HG02943 (cell line): ENCODE measurements at regions not wholly inside any gene's neighbourhood (a gene's known extent, or its start where the extent isn't known, plus 50 kb on each side); places are given as distances from the start of the nearest gene placed in this dataset.
"Not testable (repeated sequence)": the region's sequence is repeated elsewhere in the genome, so short reads cannot be mapped to it uniquely, and the experiment has no call there.

Experiments used
- ATAC-seq: cut with Tn5 transposase; IDR thresholded peaks from one replicate; pipeline ENCODE4 v1.9.1; 2021; ENCODE audit warnings: mild to moderate bottlenecking, low read depth, moderate library complexity; ENCODE audit not compliant: unreplicated experiment

DNA sequence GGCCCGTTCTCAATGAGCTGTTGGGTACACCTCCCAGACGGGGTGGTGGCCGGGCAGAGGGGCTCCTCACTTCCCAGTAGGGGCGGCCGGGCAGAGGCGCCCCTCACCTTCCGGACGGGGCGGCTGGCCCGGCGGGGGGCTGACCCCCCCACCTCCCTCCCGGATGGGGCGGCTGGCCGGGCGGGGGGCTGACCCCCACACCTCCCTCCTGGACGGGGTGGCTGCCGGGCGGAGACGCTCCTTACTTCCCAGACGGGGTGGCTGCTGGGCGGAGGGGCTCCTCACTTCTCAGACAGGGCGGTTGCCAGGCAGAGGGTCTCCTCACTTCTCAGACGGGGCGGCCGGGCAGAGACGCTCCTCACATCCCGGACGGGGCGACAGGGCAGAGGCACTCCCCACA lies 644.7 kb upstream of the KCNMB2 start:
- not testable (repeated sequence) for ATAC-seq

DNA sequence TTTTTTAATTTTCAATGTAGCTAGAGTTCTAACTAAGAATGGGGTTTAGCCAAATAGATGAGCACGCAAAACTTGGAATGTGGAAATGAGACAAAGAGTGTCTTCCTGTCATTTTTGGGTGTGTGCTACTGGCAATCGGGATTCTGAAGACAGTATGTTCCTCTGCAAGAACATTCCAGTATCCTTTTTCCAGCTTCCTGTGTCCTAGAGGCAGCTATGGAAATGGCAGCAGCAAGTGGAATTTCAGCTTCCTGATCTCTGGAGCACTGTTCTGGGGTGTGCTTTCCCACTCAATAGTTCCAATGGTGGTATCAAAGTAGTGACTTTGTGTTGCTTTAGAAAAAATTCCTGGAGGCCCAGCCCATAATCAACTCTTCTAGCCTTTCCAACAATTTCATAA lies 642.9 kb upstream of the KCNMB2 start:
- ATAC-seq: no peak

DNA sequence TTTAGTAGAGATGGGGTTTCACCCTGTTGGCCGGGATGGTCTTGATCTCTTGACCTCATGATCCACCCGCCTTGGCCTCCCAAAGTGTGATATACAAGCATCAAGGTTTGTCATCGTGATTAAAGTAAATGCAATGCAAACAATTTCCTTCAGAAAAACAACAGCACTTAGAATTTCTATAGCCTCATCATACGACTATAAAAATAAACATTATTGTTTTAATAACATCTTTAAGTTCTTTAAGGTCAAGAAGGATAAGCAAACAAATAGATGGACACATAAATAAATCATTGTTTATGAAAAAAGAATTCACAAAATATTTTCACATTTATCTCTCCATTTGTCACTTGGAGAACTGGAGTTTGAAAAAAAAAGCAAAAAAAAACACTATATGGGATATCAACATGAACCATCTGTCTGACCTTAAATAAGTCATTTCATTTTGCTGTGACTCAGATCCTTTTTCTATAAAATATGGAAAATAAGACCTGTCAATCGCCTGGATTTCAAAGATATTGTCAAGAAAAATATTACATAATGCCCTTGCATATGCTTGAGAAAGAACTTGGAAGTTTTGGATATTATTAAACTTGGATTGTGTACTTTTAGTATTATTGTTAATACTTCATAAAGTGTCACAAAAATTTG lies 642.0 kb upstream of the KCNMB2 start:
- no peak for ATAC-seq

DNA sequence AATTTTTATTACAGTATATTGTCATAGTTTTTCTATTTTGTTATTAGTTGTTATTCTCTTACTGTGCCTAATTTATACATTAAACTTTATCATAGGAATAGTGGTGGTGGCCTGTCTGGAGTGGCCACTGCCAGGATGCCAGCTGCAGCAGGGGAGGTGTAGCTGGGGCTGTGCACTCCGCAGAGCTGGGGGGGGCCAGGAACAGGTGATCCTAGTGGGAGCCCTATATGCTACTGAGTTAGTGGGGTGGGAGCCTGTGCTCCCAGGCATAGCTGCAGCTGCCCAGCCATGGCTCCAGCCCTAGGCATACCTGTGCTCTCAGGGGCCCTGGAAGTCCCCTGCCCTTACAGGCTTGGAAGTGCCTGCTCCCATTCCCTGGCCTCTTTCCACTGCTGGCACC lies 638.1 kb upstream of the KCNMB2 start:
- ATAC-seq: no peak

DNA sequence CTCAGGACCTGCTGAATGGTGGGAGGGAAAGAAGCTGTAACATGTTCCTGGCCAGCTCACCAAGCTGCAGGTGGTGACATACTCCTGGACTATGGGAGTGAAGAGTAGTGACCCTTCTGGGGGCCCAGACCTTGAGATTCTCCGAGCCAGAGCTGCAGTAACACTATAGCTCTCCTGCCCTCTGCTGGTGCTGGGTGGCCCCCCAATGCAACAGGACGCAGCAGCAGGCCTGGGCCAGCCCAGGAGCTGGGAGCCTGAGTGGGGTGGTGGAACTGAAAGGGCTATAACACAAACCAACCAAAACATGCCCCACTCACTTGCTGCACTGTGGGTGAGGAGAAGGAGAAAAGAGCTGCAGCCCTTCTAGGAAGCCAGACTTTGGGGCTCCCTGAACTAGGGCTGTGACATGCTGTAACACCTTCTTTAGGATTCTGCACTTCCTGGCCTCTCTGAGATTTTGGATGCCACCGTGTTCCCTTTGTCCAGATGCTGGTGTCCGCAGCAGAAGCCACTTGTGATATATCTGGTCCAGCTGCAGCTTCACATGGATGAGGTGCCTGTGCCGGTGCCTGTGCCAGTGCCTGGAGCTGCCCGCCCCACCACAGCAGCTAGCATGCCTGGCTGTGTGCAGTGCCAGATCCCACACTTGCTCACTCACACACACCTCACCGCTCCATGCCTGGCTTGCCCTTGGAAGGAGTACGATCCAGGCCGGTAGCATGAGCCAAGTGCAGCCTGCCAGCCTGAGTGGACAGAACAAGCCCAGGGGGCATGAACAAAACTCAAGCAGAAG lies 636.8 kb upstream of the KCNMB2 start:
- ATAC-seq: no peak

DNA sequence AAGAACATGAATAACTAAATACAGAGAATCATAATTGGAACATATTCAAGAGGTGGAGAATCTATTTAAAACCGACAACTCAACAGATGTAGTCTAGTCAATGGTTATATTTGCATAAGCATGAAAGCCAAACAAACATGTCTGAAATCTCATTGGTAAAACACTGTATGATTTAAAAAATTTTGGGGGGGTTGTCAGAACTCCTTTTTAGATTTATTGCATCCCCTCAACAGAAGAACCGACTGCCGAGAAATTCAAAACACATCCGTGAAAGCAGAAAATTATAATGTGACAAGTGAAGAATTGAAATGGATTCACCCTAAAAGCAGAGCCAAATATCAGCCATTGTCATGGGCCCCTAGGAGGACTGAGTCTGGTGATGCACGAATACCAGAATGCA lies 633.4 kb upstream of the KCNMB2 start:
- no peak for ATAC-seq

DNA sequence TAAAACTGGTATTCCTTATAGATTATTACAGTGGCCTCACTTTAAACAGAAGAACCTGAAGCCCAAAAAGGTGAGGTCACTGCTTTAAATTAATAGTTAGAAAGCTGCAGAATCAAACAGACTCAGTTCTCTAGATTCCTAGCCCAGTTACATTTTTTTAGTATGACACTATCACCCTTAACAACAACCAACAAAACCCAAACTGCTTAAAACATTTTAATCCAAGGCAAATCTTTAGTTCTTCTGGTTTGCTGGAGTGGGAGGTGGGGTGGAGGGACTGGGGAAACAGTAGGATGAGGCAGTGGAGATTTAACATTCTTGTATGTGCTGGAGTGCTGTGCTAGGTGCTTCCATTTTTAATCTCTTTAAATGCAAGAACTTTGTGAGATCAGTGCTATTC lies 631.6 kb upstream of the KCNMB2 start:
- no peak for ATAC-seq

DNA sequence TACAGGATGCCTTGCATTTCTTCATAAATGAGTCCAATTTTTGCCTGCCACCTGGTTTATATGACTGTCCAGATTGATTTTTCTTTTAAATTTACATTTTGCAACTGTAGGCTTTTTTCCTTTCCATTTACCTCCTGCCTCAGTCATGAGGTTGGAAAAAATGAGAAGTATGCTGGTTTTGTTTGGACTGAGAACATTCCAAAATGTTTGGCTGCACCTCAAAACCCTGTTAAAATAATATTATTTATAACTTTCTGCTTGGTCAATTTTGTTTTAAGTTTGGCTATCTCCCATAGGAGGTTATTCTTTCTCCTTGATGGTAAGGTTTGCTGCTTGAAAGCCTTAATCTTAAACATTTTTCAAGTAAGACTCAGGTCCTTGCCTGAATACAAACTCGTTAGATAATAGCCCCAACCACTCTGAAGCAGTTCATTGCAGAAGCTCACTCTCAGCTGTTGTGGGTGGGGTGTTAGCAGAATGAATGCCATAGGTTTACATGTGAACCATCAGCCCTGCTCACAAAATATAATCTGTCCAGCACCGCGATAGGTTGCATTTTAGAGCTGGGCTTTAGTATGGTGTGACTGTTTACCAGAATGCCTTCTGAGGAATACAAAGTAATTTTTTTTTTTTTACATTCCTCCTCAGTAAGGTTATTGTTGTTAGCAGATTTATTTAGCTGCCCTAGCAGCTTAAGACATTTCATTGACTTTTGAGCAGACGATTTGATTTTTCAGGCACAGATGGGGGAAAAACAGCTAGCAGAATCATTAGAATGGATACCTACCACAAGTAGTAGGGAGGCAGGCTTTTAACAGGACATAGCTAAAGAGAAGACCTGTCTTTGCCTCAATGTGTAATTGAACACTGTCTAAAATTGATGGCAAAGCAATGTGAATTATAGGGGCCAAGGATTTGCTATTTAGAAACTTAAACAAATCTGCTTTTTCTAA lies 630.8 kb upstream of the KCNMB2 start:
- ATAC-seq: no peak

DNA sequence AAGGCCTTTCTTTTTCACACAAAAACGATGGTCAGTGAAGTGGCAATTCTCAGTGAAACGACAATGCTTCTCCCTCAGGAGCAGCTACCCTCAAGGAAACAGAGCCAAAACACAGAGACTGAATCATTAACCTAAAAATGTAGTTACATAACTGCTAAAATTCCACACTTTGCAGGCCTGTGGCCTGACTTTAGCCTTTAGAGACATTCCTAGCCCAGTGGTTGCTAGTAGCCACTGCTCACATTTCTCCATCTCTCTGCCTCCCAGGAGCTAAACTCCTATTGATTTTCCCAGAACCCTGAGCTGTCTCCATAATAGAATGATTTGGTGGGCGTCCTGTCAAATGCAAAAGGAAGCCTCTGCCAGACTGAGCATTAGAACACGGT lies 630.1 kb upstream of the KCNMB2 start:
- no peak for ATAC-seq

DNA sequence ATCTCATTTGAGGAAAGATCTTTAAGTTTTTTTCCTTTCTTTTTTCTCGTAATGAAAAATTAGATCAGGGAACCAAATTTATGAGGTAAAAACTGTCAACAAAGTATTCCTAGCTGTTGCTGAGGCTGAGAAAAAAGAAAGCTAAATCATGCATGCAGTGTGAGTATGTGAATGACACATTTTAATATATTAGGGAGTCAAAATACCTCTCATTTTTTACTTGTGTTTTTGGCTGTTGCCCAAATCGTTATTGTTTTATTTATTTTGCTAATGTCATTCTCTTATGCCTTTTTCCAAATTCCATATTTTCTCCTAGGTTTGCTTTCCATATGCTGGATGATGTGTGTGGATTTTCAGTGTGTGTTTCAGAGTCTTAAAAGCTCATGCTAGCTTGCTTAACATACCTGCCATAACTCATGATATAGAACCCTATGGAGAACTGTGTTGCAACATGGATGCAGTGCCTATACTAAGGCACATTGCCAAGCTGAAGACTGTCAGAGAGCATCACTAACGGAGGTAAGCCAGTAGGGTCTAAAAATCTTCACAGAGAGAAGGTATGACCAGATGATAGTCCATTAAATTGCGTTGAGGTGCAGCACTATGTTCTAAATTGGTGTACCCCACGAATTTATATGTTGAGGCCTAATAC lies 629.5 kb upstream of the KCNMB2 start:
- ATAC-seq: no peak

DNA sequence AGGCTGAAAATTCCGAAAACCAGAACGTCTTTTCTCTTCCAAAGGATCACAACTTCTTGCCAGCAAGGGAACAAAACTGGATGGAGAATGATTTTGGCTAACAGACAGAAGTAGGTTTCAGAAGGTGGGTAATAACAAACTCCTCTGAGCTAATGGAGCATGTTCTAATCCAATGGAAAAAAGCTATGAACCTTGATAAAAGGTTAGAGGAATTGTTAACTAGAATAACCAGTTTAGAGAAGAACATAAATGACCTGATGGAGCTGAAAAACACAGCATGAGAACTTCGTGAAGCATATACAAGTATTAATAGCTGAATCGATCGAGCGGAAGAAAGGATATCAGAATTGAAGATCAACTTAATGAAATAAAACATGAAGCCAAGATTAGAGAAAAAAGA lies 626.7 kb upstream of the KCNMB2 start:
- ATAC-seq: not testable (repeated sequence)

DNA sequence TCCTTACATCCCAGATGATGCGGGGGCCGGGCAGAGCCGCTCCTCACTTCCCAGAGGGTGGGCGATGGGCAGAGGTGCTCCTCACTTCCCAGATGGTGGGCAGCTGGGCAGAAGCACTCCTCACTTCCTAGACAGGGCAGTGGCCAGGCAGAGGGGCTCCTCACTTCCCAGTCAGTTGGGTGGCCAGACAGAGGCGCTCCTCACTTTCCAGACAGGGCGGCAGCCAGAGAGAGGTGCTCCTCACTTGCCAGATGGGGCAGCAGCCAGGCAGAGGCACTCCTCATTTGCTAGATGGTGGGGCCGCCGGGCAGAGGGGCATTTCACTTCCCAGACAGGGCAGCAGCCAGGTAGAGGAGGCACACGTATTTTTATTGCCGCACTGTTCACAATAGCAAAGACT lies 622.0 kb upstream of the KCNMB2 start:
- no peak for ATAC-seq

DNA sequence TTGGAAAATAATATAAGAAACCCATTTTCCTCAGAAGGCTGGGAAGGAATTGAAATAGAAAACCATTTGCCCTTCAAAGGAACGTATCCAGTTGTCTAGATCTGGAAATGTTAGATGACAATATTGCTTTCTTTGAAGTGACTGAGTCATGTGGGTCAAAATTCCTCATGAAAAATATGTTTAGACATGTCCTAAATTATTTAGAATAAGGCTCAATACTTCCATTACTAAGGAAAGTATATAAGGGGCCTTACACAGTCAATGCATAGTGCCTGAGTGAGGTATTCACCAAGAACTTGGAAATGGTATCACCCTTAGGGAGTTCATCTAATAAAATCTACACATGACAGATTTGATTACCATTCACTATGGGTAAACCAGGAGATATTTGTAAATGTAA lies 619.8 kb upstream of the KCNMB2 start:
- no peak for ATAC-seq

DNA sequence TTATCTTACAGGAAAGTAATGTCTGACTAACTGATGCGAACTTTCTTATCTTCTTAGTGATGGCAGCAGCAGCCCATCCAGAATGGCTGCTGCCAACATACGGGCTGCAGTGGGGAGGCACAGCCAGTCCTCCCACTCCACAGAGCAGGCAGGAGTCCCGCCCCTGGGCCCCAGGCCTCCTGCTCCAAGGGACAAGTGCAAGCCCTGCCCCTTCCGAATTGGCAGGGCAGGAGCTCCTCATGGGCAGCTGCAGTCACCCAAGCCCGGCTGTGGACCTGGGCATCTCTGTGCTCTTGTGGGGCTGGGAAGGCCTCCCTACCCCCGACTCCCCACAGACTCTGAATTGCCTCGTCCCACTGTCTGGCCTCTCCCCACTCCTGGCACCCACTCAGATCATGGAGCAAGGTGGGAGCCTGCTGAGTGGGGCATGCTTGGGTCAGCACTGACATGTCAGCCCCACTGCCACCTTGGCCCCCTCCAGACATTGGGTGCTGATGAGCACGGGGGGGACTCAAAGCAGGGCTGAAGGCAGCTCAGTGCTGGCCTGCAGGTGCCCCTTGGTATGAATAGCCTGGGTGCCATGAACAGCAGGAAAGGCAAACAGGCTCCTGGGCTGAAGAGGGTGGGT lies 618.9 kb upstream of the KCNMB2 start:
- ATAC-seq: no peak

DNA sequence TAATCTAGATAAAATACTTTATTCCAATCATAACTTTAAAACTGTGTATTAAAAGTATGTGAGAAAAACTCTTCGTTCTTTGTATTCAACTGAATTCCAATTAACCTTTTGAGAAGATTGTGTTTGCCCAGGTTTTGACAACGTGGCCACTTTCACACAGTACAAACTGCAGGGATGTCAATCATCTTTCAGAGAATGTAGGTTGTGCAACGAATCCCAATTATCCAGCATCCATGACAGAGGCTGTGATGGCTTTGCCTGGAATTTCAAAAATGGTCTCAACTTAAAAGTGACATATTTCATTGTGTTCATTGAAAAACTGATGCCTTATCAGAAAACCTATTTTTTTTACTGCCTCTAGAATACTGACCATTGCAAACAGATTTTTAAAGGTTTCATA lies 615.1 kb upstream of the KCNMB2 start:
- no peak for ATAC-seq

DNA sequence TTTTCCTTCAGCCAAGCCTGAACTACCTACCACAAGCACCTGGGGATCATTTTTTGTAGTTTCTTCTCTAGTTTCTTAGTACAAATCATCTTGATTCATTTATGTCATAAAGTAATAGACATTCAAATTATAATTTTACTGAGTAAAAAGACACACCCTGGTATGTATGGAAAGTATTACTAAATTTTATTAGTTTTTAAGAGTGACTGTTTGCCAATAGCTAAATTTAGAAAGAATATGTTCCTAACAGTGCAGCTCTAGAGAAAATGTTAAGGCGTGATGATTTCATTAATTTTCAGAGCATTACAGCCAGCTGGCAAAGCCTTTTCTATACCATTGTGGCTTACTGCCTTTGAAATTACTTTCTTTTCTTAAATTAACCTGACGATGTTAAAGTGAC lies 612.0 kb upstream of the KCNMB2 start:
- ATAC-seq: no peak

DNA sequence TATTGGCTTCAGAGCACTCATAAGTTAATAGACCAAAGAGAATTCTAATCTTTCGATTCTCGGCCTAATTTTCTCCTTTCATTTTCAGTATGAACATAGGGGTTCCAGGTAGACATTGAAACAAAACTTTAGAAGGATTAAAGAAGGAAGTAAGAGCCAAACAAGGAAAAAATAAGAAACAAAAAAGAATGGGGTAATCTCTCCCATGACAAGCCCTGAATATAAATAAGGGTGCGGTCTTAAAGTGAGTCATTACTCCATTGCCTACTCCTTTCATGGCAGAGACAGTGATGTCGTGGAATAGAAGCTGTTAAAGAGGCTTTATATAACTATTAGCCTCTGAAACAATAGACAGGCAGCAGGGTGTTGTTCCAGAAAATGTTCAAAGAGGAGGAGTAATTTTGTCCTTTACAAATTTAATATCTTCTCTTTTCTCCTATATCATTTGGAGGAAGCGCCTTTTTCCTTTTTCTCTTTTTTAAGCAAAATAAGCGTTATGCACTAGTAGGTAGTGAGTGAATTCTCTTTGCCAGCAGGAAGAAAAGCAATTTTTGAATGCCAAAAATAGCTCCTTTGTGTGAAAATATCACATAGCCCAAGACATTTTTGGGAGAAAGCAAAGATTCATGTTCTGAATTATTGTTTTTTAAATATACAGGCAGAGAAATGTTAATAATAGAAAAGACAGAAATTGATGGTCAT lies 607.9 kb upstream of the KCNMB2 start:
- peak; percentile 82 for ATAC-seq

DNA sequence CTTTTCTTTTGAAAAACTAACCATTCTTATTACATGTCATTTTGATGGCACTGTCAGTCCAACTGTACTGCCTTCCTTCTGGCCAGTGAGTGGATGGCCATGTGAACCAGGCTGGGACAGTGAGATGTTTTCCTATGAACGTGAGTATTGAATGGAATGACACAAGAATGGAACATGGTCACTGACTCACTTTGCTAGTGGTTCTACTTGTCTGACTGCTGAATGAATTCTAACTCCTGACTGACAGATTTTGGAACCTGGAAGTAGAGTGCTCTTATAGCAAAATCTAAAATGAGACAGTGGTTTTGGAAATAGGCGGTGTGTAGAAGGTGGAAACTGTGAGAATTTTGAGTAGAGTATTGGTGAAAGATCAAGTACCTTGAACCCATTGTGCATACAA lies 606.9 kb upstream of the KCNMB2 start:
- ATAC-seq: no peak

DNA sequence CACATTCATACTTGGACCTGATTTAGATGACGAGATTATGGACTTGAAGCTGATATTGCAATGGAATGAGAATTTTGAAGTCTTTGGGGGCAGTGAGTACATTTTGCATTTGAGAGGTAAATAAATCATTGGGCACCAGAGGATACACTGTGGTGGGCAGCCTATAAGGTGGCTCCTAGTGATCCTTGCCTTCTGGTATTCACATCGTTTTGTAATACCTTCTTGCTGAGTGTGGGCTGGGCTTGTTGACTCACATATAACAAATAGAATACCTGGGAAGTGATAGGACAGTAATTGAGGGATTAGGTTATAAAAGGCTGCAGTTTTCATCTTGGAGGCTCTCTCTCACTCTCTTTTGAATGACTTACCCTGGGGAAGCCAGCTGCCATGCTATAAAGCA lies 605.5 kb upstream of the KCNMB2 start:
- ATAC-seq: no peak

DNA sequence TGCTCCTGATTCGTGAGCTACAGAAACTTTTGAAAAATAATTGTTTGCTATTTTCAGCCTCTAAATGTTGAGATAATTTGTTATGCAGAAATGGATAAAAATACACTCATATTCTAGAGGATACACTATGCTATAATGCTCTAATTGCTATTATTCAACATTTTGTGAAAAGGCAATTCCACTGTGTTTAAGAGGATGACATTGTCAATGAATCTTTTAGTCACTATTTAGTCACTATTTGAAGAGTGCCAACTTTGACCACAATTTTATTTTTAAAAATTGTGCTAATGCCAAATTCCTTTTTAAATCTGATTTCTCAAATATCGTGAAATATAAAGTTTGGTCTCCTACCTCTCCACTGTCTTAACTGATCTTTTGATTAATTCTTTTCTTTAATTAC lies 604.9 kb upstream of the KCNMB2 start:
- ATAC-seq: no peak
